HepG2 (cell line): ENCODE measurements at regions not wholly inside any gene's neighbourhood (a gene's known extent, or its start where the extent isn't known, plus 50 kb on each side); places are given as distances from the start of the nearest gene placed in this dataset.

Experiments
- ATAC-seq: fragments of 200-7000 bp; cut with Tn5 transposase; 3 replicates; pipeline ENCODE4 v1.9.1; 2020; ENCODE audit warnings: mild to moderate bottlenecking, moderate library complexity
- BruUV-seq: library from RNA; stranded (reverse); fragments of 400-500 nt; replicated peaks from 2 replicates; lab custom pipeline; 2021; lab: Mats Ljungman, UMichigan
- CTCF ChIA-PET: fragments of 300-600 bp; formaldehyde crosslinking; extraction: SDS; loops from one replicate; lab custom pipeline; 2021; ENCODE audit warnings: low total read pairs, inconsistent platforms, low intra/inter-chr PET ratio; lab: Yijun Ruan, JAX
- POLR2A ChIA-PET: fragments of 350-600 bp; sonication (Branson Sonifier 250); formaldehyde crosslinking; loops from one replicate; lab custom pipeline; 2020; ENCODE audit warnings: antibody characterized with exemption, inconsistent platforms; lab: Yijun Ruan, JAX
- DNase-seq: peaks from one replicate; pipeline ENCODE4 v3.0.0-alpha.2; 2015; ENCODE audit warnings: low spot score
- FAIRE-seq: peaks from 3 replicates; lab custom pipeline; 2011; peaks lifted over from hg19 to GRCh38; lab: Jason Lieb, UNC
- H2AFZ ChIP-seq: one replicate; pipeline ENCODE4 v1.6.1; 2011; ENCODE audit warnings: low read length, inconsistent platforms
- H3K27ac ChIP-seq: fragments of 300-600 bp; 3 replicates; pipeline ENCODE4 v1.8.0; 2011; ENCODE audit warnings: mixed run types, mild to moderate bottlenecking, mixed read lengths, low read length, inconsistent platforms; ENCODE audit not compliant: insufficient read depth; ENCODE audit errors: extremely low read length
- H3K27me3 ChIP-seq, 2 experiments: fragments of 200-600 bp in 1 of 2; 2 replicates in 1 of 2; 3 replicates in 1 of 2; pipeline versions ENCODE4 v1.6.0 to v1.8.0; 2011; ENCODE audit warnings: low read length in 2 of 2, mild to moderate bottlenecking in 2 of 2, moderate library complexity in 2 of 2, inconsistent platforms in 1 of 2; ENCODE audit not compliant: insufficient read depth in 2 of 2, control insufficient read depth in 1 of 2
- H3K36me3 ChIP-seq, 2 experiments: fragments of 200-600 bp in 1 of 2; replicated peaks in 1 of 2; 2 replicates in 1 of 2; 3 replicates in 1 of 2; pipeline versions ENCODE4 v1.5.1 to v1.8.0; 2011; ENCODE audit warnings: low read length in 2 of 2, inconsistent platforms in 1 of 2; ENCODE audit not compliant: insufficient read depth in 2 of 2, control insufficient read depth in 1 of 2
- H3K4me1 ChIP-seq: 2 replicates; pipeline ENCODE4 v1.5.1; 2012; ENCODE audit warnings: low read length, inconsistent platforms; ENCODE audit not compliant: insufficient read depth
- H3K4me2 ChIP-seq: 2 replicates; pipeline ENCODE4 v1.6.0; 2011; ENCODE audit warnings: low read depth, low read length, inconsistent platforms
- H3K4me3 ChIP-seq, 3 experiments: fragments of 200-600 bp in 1 of 3; sonication (generic), shearing (Covaris generic) in 1 of 3; replicated peaks in 1 of 3; 2 replicates each; pipeline ENCODE4 v1.5.1; 2011 to 2016; ENCODE audit warnings: low read length in 3 of 3, inconsistent platforms in 2 of 3, low read depth in 2 of 3, mild to moderate bottlenecking in 2 of 3, control low read depth in 1 of 3, mixed read lengths in 1 of 3; ENCODE audit not compliant: insufficient read depth in 1 of 3
- H3K79me2 ChIP-seq: one replicate; pipeline ENCODE4 v1.6.1; 2011; ENCODE audit warnings: low read length, inconsistent platforms; ENCODE audit not compliant: insufficient read depth
- H3K9ac ChIP-seq: 2 replicates; pipeline ENCODE4 v1.6.0; 2011; ENCODE audit warnings: mild to moderate bottlenecking, low read depth, low read length, inconsistent platforms; ENCODE audit not compliant: insufficient read depth
- H3K9me3 ChIP-seq: 2 replicates; pipeline ENCODE4 v1.5.1; 2012; ENCODE audit warnings: mild to moderate bottlenecking, low read length
- H4K20me1 ChIP-seq: 2 replicates; pipeline ENCODE4 v1.6.0; 2011; ENCODE audit warnings: inconsistent platforms, mild to moderate bottlenecking, low read length, moderate library complexity; ENCODE audit not compliant: insufficient read depth
- BRCA1 ChIP-seq: sonication (generic); formaldehyde crosslinking; IDR thresholded peaks from 2 replicates; pipeline ENCODE4 v1.4.0; 2020; ENCODE audit warnings: missing genetic modification reagents
- HNRNPL ChIP-seq: fragments of 200-400 bp; formaldehyde crosslinking; IDR thresholded peaks from 2 replicates; pipeline ENCODE4 v1.6.1; 2017; ENCODE audit warnings: mild to moderate bottlenecking, low read depth, low read length
- HNRNPUL1 ChIP-seq: fragments of 200-400 bp; formaldehyde crosslinking; IDR thresholded peaks from 2 replicates; pipeline ENCODE4 v1.6.1; 2017; ENCODE audit warnings: low read depth, mild to moderate bottlenecking, low read length, moderate library complexity
- NR2C2 ChIP-seq: sonication (generic); formaldehyde crosslinking; IDR thresholded peaks from 2 replicates; pipeline ENCODE4 v1.4.0; 2020; ENCODE audit warnings: missing genetic modification reagents, mild to moderate bottlenecking, moderate library complexity, borderline replicate concordance
- ZNF10 ChIP-seq: sonication (generic); formaldehyde crosslinking; IDR thresholded peaks from 2 replicates; pipeline ENCODE4 v1.4.0; 2020; ENCODE audit warnings: mild to moderate bottlenecking, low read depth, missing genetic modification reagents, borderline replicate concordance
- ZNF720 ChIP-seq: sonication (generic); formaldehyde crosslinking; IDR thresholded peaks from 2 replicates; pipeline ENCODE4 v1.4.0; 2020; ENCODE audit warnings: missing genetic modification reagents
- WGBS: methylation state at CpG from one replicate; pipeline ENCODE4 v1.1.6; 2017; ENCODE audit warnings: low lambda C conversion rate; 5-methylcytosine and 5-hydroxymethylcytosine counted together
- in situ Hi-C: cut with HindIII; loops from 2 replicates; pipeline ENCODE4 v1.10.0; 2017; ENCODE audit warnings: low pct_unique_long_range_greater_than_20kb; ENCODE audit not compliant: extremely low pct_ligation_motif_present
- intact Hi-C: fragments of 100-400 bp; cut with micrococcal nuclease; formaldehyde crosslinking; loops from one replicate; pipeline ENCODE4 v1.10.0; 2022; ENCODE audit not compliant: unreplicated experiment
- TF ChIP-seq, protein P1 (sequence below): sonication (generic); formaldehyde crosslinking; IDR thresholded peaks from 2 replicates; pipeline ENCODE4 v1.5.0; 2020; ENCODE audit warnings: missing genetic modification reagents

DNA sequence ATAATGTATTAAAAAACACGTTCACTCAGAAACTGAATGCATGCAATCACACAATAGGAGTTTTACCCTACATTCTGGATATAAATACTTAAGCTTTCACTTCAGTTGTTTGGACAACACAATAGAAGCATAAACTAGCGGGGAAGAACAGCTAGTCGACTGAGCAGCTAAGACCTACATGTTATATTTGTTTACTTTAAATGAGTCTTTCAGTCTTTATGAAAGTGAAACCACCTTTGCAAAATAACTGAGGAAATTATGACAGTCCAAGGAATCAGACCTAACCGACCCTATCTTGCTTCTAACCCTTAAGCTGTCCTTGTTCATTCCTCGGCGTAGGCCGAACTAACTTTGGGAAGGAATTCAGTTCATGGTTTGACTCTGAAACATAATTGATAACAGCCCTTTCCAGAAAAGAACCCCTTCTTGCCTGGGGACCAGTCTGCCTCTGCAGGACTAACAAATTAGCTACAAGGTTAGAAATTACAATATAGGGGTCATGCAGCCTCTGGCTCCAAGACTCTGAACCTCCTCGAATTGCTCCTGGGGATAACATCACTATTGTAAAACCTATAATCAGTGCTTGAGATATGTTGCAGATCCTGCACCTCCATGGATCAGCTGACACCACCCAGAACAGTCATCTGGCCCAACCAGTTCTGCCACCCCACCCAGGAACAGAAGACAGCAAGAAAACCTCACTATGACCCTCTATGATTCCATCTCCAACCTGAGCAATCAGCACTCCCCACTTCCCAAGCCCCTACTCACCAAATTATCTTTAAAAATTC, 185.1 kb upstream of the KLF6 start:
- no peak overlapping the region for H3K9ac ChIP-seq
- ATAC-seq (no peak), DNase-seq (no peak), FAIRE-seq (no peak)
- TF ChIP-seq ZNF10 (CRISPR knock-in tag) (no peak), HNRNPL (no peak), BRCA1 (CRISPR knock-in tag) (no peak), NR2C2 (CRISPR knock-in tag) (no peak), HNRNPUL1 (no peak), ZNF720 (CRISPR knock-in tag) (no peak)
- TF ChIP-seq, protein P1, sequence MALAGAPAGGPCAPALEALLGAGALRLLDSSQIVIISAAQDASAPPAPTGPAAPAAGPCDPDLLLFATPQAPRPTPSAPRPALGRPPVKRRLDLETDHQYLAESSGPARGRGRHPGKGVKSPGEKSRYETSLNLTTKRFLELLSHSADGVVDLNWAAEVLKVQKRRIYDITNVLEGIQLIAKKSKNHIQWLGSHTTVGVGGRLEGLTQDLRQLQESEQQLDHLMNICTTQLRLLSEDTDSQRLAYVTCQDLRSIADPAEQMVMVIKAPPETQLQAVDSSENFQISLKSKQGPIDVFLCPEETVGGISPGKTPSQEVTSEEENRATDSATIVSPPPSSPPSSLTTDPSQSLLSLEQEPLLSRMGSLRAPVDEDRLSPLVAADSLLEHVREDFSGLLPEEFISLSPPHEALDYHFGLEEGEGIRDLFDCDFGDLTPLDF (CRISPR knock-in tag): no peak
- H3K27ac ChIP-seq: no peak overlapping the region
- no peaks in the 10 kb centered on the region for H4K20me1 ChIP-seq
- H2AFZ ChIP-seq: no peak overlapping the region
- H3K9me3 ChIP-seq: no peaks in the 10 kb centered on the region
- 60% methylated on average over 7 of the region's 8 CpGs for WGBS
- no peaks in the 10 kb centered on the region for H3K4me1 ChIP-seq
- H3K4me2 ChIP-seq: no peak overlapping the region
- 0 out of 5 replicates have a peak, but pooled peaks cover 2 to 9% of the 10 kb centered on the region in 2 experiments for H3K27me3 ChIP-seq
- CTCF ChIA-PET: no interaction called here
- H3K4me3 ChIP-seq: no peak overlapping the region
- no TSS peak for BruUV-seq
- no peaks in the 10 kb centered on the region for H3K79me2 ChIP-seq
- H3K36me3 ChIP-seq: no peaks in the 10 kb centered on the region
- in situ Hi-C loops: no loop called here
- intact Hi-C loops: no loop called here
- POLR2A ChIA-PET: no interaction called here
